Ishikawa (cell line): ENCODE measurements at regions not wholly inside any gene's neighbourhood (a gene's known extent, or its start where the extent isn't known, plus 50 kb on each side); places are given as distances from the start of the nearest gene placed in this dataset.

ENCODE experiments used
- CEBPB ChIP-seq: IDR thresholded peaks from 2 replicates; pipeline ENCODE4 v1.6.1; 2012
- CREB1 ChIP-seq: IDR thresholded peaks from 2 replicates; pipeline ENCODE4 v1.6.1; 2012; ENCODE audit warnings: low read depth
- EGR1 ChIP-seq: IDR thresholded peaks from 2 replicates; pipeline ENCODE4 v1.6.1; 2012
- EP300 ChIP-seq: IDR thresholded peaks from 2 replicates; pipeline ENCODE4 v1.6.1; 2012; ENCODE audit warnings: borderline replicate concordance
- FOXM1 ChIP-seq: IDR thresholded peaks from 2 replicates; pipeline ENCODE4 v1.6.1; 2012; ENCODE audit warnings: low read depth, borderline replicate concordance
- MAX ChIP-seq: IDR thresholded peaks from 2 replicates; pipeline ENCODE4 v1.6.1; 2012
- NFIC ChIP-seq: IDR thresholded peaks from 2 replicates; pipeline ENCODE4 v1.6.1; 2012
- RAD21 ChIP-seq: IDR thresholded peaks from 2 replicates; pipeline ENCODE4 v1.6.1; 2012; ENCODE audit warnings: low read depth
- REST ChIP-seq: IDR thresholded peaks from 2 replicates; pipeline ENCODE4 v1.6.1; 2012; ENCODE audit warnings: low read depth, mild to moderate bottlenecking
- TAF1 ChIP-seq: IDR thresholded peaks from 2 replicates; pipeline ENCODE4 v1.6.1; 2012; ENCODE audit warnings: low read depth, mild to moderate bottlenecking
- TCF12 ChIP-seq: IDR thresholded peaks from 2 replicates; pipeline ENCODE4 v1.6.1; 2012; ENCODE audit warnings: low read depth
- USF1 ChIP-seq: IDR thresholded peaks from 2 replicates; pipeline ENCODE4 v1.6.1; 2012
- YY1 ChIP-seq: IDR thresholded peaks from 2 replicates; pipeline ENCODE4 v1.6.1; 2012; ENCODE audit warnings: low read depth
- ZBTB7A ChIP-seq: IDR thresholded peaks from 2 replicates; pipeline ENCODE4 v1.6.1; 2012; ENCODE audit warnings: low read depth

GRCh38 chr11:24324211-24324610, 172.6 kb upstream of the LUZP2 start:
- TF ChIP-seq RAD21 = no peak
- no peak for TF ChIP-seq MAX
- no peak for TF ChIP-seq YY1
- TF ChIP-seq EP300 = no peak
- TF ChIP-seq REST = no peak
- no peak for TF ChIP-seq ZBTB7A
- no peak for TF ChIP-seq NFIC
- TF ChIP-seq USF1 = no peak
- no peak for TF ChIP-seq TAF1

GRCh38 chr11:24344222-24344621, 152.6 kb upstream of the LUZP2 start:
- TF ChIP-seq REST = no peak
- no peak for TF ChIP-seq EGR1
- TF ChIP-seq TAF1 = no peak

GRCh38 chr11:24348908-24349307, 147.9 kb upstream of the LUZP2 start:
- TF ChIP-seq ZBTB7A = no peak
- TF ChIP-seq USF1 = no peak
- TF ChIP-seq REST = no peak
- no peak for TF ChIP-seq NFIC
- no peak for TF ChIP-seq TCF12
- TF ChIP-seq TAF1 = no peak
- TF ChIP-seq MAX = no peak
- TF ChIP-seq CREB1 = no peak
- TF ChIP-seq CEBPB = no peak

- TF ChIP-seq ZBTB7A (no peak), FOXM1 (no peak), CREB1 (no peak), EGR1 (no peak), NFIC (no peak), USF1 (no peak), CEBPB (no peak)
Observed at GRCh38 chr11:24351179-24351578, 145.7 kb upstream of the LUZP2 start.

- no peak for TF ChIP-seq FOXM1
- no peak for TF ChIP-seq YY1
- TF ChIP-seq MAX = no peak
- no peak for TF ChIP-seq EP300
- no peak for TF ChIP-seq NFIC
- TF ChIP-seq EGR1 = no peak
Observed at GRCh38 chr11:24356501-24356900, 140.4 kb upstream of the LUZP2 start.
